MCF 10A (cell line): ENCODE measurements at regions not wholly inside any gene's neighbourhood (a gene's known extent, or its start where the extent isn't known, plus 50 kb on each side); places are given as distances from the start of the nearest gene placed in this dataset.

Source experiments
- BruUV-seq: library from RNA; stranded (reverse); fragments of 400-500 nt; replicated peaks from 2 replicates; lab custom pipeline; 2021; lab: Mats Ljungman, UMichigan
- CTCF ChIA-PET: fragments of 300-600 bp; sonication (Branson Sonifier 250); formaldehyde crosslinking; extraction: SDS; loops from one replicate; lab custom pipeline; 2021; ENCODE audit warnings: antibody characterized with exemption, inconsistent platforms; lab: Yijun Ruan, JAX
- POLR2A ChIA-PET: fragments of 300-600, 350-650 bp; sonication (Branson Sonifier 250); formaldehyde crosslinking; extraction: SDS; loops from one replicate; lab custom pipeline; 2020; ENCODE audit warnings: antibody characterized with exemption, inconsistent platforms; lab: Yijun Ruan, JAX
- DNase-seq: peaks from one replicate; pipeline ENCODE4 v3.0.0-alpha.2; 2018; ENCODE audit not compliant: unreplicated experiment
- H3K27ac Mint-ChIP-seq: one replicate; pipeline ENCODE4 v1.8.0; 2022; ENCODE audit warnings: mild to moderate bottlenecking, low read depth, mixed read lengths; ENCODE audit not compliant: unreplicated experiment
- H3K27me3 Mint-ChIP-seq: one replicate; pipeline ENCODE4 v1.8.0; 2022; ENCODE audit warnings: mixed read lengths; ENCODE audit not compliant: insufficient read depth, unreplicated experiment
- H3K36me3 Mint-ChIP-seq: one replicate; pipeline ENCODE4 v1.8.0; 2022; ENCODE audit warnings: mild to moderate bottlenecking, moderate library complexity, mixed read lengths; ENCODE audit not compliant: insufficient read depth, unreplicated experiment
- H3K4me1 Mint-ChIP-seq: one replicate; pipeline ENCODE4 v1.8.0; 2022; ENCODE audit warnings: mixed read lengths; ENCODE audit not compliant: insufficient read depth, unreplicated experiment
- H3K4me3 Mint-ChIP-seq: one replicate; pipeline ENCODE4 v1.8.0; 2022; ENCODE audit warnings: mild to moderate bottlenecking, moderate library complexity, mixed read lengths; ENCODE audit not compliant: unreplicated experiment
- H3K9me3 Mint-ChIP-seq: one replicate; pipeline ENCODE4 v1.8.0; 2022; ENCODE audit warnings: mixed read lengths; ENCODE audit not compliant: unreplicated experiment
- intact Hi-C: fragments of 100-400 bp; cut with micrococcal nuclease; formaldehyde crosslinking; loops from 2 replicates; pipeline ENCODE4 v1.14.1; 2022
- TF ChIP-seq, protein P1 (sequence below): fragments of 200-600 bp; IDR thresholded peaks from one replicate; pipeline ENCODE4 v1.8.0; 2022; ENCODE audit warnings: antibody characterized with exemption, mild to moderate bottlenecking; ENCODE audit not compliant: unreplicated experiment

DNA sequence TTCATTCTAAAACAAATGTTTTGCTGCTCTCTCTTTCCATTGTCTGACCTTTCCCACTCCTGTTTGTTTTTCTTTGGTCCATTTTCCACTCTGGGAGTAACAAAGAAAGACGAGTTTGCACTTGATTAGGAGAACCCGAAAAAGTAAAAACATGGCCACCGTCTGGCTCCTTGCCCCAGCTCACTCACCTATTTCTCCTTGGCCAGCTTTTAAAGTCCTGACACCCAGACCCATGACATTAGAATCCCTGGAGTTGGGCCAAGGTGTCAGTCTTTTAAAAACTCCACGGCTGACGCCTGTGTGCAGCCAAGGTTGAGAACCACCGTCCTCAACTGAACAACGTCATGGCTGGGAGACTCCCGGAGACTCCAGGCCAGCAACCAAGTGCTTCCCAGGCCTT lies 63.6 kb upstream of the FLT1 start:
- no peaks in the 10 kb centered on the region for H3K27me3 Mint-ChIP-seq
- no peak overlapping the region for H3K4me3 Mint-ChIP-seq
- H3K27ac Mint-ChIP-seq, result no peak overlapping the region
- no peaks in the 10 kb centered on the region for H3K9me3 Mint-ChIP-seq
- intact Hi-C loops, result no loop called here
- TF ChIP-seq, protein P1, sequence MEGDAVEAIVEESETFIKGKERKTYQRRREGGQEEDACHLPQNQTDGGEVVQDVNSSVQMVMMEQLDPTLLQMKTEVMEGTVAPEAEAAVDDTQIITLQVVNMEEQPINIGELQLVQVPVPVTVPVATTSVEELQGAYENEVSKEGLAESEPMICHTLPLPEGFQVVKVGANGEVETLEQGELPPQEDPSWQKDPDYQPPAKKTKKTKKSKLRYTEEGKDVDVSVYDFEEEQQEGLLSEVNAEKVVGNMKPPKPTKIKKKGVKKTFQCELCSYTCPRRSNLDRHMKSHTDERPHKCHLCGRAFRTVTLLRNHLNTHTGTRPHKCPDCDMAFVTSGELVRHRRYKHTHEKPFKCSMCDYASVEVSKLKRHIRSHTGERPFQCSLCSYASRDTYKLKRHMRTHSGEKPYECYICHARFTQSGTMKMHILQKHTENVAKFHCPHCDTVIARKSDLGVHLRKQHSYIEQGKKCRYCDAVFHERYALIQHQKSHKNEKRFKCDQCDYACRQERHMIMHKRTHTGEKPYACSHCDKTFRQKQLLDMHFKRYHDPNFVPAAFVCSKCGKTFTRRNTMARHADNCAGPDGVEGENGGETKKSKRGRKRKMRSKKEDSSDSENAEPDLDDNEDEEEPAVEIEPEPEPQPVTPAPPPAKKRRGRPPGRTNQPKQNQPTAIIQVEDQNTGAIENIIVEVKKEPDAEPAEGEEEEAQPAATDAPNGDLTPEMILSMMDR, result no peak
- POLR2A ChIA-PET, result no interaction called here
- CTCF ChIA-PET, result no interaction called here
- DNase-seq, result no peak
- no peaks in the 10 kb centered on the region for H3K36me3 Mint-ChIP-seq
- BruUV-seq, result no TSS peak
- H3K4me1 Mint-ChIP-seq, result no peaks in the 10 kb centered on the region

DNA sequence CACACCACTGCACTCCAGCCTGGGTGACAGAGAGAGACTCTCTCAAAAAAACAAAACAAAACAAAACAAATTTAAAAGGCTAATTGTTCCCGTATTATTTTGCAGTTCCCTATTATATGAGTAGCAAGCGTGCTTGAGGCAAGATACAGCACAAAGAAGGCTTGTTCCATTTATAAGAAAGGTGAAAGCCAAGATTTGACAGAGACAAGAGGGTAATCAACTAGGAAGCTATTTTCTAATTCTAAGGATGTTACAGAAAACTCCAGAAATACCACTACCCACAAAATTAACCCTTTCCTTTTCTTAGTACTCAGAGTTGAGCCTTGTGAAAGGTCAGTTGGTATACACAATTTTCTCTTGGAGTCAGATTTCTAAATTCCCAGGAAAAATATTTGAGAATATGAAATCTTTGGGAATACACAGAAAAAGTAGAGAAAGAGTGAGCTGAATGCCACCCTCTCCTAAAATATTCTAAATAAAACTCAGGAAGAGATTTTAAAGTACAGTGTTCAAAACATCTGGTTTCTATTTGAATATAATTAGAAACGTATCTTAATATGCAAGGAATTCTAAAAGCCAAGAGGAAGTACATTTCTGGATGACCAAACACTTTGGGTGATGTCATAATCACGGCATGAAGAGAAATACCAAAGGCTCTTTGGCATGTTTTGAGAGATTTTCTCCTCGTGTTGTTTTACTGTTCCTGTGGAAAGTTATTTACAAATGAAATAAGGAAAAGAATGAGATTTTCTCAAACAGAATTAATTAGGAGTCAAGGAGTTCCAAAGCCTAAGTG lies 63.0 kb upstream of the FLT1 start:
- H3K27ac Mint-ChIP-seq, result no peak overlapping the region
- H3K36me3 Mint-ChIP-seq, result no peaks in the 10 kb centered on the region
- H3K4me3 Mint-ChIP-seq, result no peak overlapping the region
- TF ChIP-seq, protein P1, result no peak
- no TSS peak for BruUV-seq
- DNase-seq, result no peak
- no peaks in the 10 kb centered on the region for H3K27me3 Mint-ChIP-seq
- POLR2A ChIA-PET, result no interaction called here
- H3K4me1 Mint-ChIP-seq, result no peaks in the 10 kb centered on the region
- no peaks in the 10 kb centered on the region for H3K9me3 Mint-ChIP-seq
- intact Hi-C loops, result no loop called here
- CTCF ChIA-PET, result no interaction called here

DNA sequence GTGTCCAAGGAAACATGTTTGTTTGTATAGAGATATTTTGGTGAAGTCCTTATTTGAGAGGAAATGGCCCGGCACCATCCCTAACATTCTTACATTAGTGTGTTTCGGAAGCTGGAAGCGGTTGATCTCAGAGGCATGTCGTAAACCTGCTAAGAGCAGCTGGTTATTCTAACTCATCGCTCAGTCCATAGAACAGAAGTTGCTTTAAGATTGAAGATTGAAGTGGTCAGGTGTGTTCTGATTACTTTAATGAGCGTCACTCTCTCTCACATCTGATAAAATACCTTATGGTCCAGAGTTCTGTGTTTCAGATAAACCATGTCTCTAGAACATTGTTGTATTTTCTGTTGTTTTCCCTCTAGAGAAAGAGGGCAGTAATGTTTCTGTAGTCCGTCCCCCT lies 60.2 kb upstream of the FLT1 start:
- ChIA-PET CTCF (no interaction called here), POLR2A (no interaction called here)
- H3K27ac Mint-ChIP-seq, result no peak overlapping the region
- no peak overlapping the region for H3K4me3 Mint-ChIP-seq
- BruUV-seq, result no TSS peak
- no peak for DNase-seq
- H3K4me1 Mint-ChIP-seq, result no peaks in the 10 kb centered on the region
- H3K27me3 Mint-ChIP-seq, result no peaks in the 10 kb centered on the region
- H3K36me3 Mint-ChIP-seq, result no peaks in the 10 kb centered on the region
- intact Hi-C loops, result no loop called here
- no peaks in the 10 kb centered on the region for H3K9me3 Mint-ChIP-seq
- TF ChIP-seq, protein P1, result no peak

DNA sequence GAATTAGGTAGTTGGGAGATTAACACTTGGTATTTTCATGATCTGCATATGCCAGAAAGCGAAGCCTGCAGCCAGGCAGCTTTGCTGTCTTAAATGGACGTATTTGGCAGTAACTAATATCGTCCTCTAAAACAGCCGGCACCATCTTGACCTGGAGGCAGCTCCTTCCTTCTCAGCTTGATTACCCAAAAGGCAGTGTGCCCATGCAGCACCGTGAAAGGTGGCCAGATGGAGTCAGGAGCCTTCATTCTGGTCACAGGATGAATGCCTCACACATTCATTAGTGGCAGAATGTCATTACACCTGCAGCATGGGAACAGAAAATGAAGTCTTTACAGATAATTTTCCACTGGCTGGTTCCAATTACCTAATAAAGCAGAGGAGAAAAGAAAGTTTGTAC lies 59.0 kb upstream of the FLT1 start:
- no peaks in the 10 kb centered on the region for H3K4me1 Mint-ChIP-seq

More for the DNA sequence above, 59.0 kb upstream of the FLT1 start:
- Mint-ChIP-seq H3K36me3 (no peaks in the 10 kb centered on the region), H3K27ac (no peak overlapping the region), H3K4me3 (no peak overlapping the region), H3K27me3 (no peaks in the 10 kb centered on the region), H3K9me3 (no peaks in the 10 kb centered on the region)
- CTCF ChIA-PET, result no interaction called here
- DNase-seq, result no peak
- intact Hi-C loops, result no loop called here
- POLR2A ChIA-PET, result interaction anchor here (0.5 kb wide), 1 partner anchor 77 kb away, joined by 3 read pairs; no protein-coding TSS in a partner anchor
- TF ChIP-seq, protein P1, result no peak
- BruUV-seq, result no TSS peak
